Esophagus muscularis mucosa (tissue), 3 donors: ENCODE measurements at regions not wholly inside any gene's neighbourhood (a gene's known extent, or its start where the extent isn't known, plus 50 kb on each side); places are given as distances from the start of the nearest gene placed in this dataset.

Experiments used
- CTCF ChIP-seq, 3 experiments: fragments of 200-600 bp in 2 of 3; fragments of 450-650 bp in 1 of 3; sonication (generic) in 2 of 3; IDR thresholded peaks; one replicate each; pipeline ENCODE4 v1.5.1; 2017 to 2019; ENCODE audit warnings: antibody characterized with exemption in 3 of 3, mild to moderate bottlenecking in 2 of 3, moderate library complexity in 1 of 3
- POLR2A ChIP-seq: fragments of 450-650 bp; IDR thresholded peaks from one replicate; pipeline ENCODE4 v1.6.1; 2017; ENCODE audit warnings: antibody characterized with exemption, moderate library complexity, mild to moderate bottlenecking, low read depth

DNA sequence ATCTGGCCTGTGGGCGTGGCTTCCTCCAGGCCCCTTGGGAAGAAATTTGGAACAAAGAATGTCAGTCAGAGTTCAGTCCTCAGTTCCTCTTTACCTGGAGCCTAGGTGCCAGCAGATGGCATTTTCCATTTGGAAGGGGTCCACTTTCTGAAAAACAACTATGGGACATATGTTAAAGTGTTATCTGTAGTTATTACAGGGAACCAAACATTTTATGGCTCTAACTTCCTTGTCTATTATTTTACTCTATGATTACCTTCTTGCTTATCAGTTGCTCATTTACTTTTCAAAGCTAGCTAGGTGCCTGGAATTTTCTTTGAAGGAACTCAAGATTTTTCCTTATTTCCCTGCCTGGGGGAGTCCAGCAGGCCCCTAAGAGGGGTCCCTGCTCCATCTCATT is 159.8 kb upstream of the PUDP start:
- TF ChIP-seq POLR2A: no peak
- no peak for TF ChIP-seq CTCF (IDR thresholded peaks at IDR 0.05)
